Activated B cell treated with CpG ODN at 0.5 μM for 24 hours (primary cell): ENCODE measurements at regions not wholly inside any gene's neighbourhood (a gene's known extent, or its start where the extent isn't known, plus 50 kb on each side); places are given as distances from the start of the nearest gene placed in this dataset.

Source experiments
- ATAC-seq: fragments of 200-7000 bp; cut with Tn5 transposase; one replicate; pipeline ENCODE4 v1.10.0; 2021; ENCODE audit warnings: low read depth, mild to moderate bottlenecking, moderate library complexity
- CTCF ChIA-PET: fragments of 350-600 bp; sonication (Branson Sonifier 250); formaldehyde crosslinking; loops from one replicate; lab custom pipeline; 2021; ENCODE audit warnings: antibody characterized with exemption; lab: Charles Lee
- POLR2A ChIA-PET: fragments of 350-600 bp; sonication (Branson Sonifier 250); formaldehyde crosslinking; loops from one replicate; lab custom pipeline; 2021; ENCODE audit warnings: antibody characterized with exemption; lab: Charles Lee
- DNase-seq: peaks from one replicate; pipeline ENCODE4 v3.0.0; 2022
- H3K27ac Mint-ChIP-seq: one replicate; pipeline ENCODE4 v1.8.0; 2020; ENCODE audit warnings: mixed read lengths
- H3K27me3 Mint-ChIP-seq: one replicate; pipeline ENCODE4 v1.8.0; 2021; ENCODE audit warnings: mixed read lengths
- H3K36me3 Mint-ChIP-seq: one replicate; pipeline ENCODE4 v1.8.0; 2021; ENCODE audit warnings: low read depth, mixed read lengths
- H3K4me1 Mint-ChIP-seq: one replicate; pipeline ENCODE4 v1.8.0; 2021; ENCODE audit warnings: mixed read lengths
- H3K4me3 Mint-ChIP-seq: one replicate; pipeline ENCODE4 v1.8.0; 2020; ENCODE audit warnings: mild to moderate bottlenecking, mixed read lengths
- H3K9me3 Mint-ChIP-seq: one replicate; pipeline ENCODE4 v1.8.0; 2020; ENCODE audit warnings: mixed read lengths
- CTCF ChIP-seq: fragments of 200-600 bp; IDR thresholded peaks from one replicate; pipeline ENCODE4 v1.8.0; 2022; ENCODE audit warnings: antibody characterized with exemption, mild to moderate bottlenecking
- intact Hi-C: fragments of 100-400 bp; cut with micrococcal nuclease; formaldehyde crosslinking; loops from one replicate; pipeline ENCODE4 v1.15.1; 2024

- no peak overlapping the region for H3K4me3 Mint-ChIP-seq
- ChIA-PET POLR2A (no interaction called here), CTCF (no interaction called here)
- no peak overlapping the region for H3K27ac Mint-ChIP-seq
- H3K9me3 Mint-ChIP-seq = no peaks in the 10 kb centered on the region
- peaks cover 38% of the 10 kb centered on the region for H3K4me1 Mint-ChIP-seq
- DNase-seq (no peak), ATAC-seq (no peak)
- no peak for TF ChIP-seq CTCF
- H3K27me3 Mint-ChIP-seq = peaks cover 3% of the 10 kb centered on the region
- intact Hi-C loops = no loop called here
- H3K36me3 Mint-ChIP-seq = no peaks in the 10 kb centered on the region
These were observed 202.3 kb downstream of the OGFRL1 start for GRCh38 chr6:71490876-71491275.

DNA sequence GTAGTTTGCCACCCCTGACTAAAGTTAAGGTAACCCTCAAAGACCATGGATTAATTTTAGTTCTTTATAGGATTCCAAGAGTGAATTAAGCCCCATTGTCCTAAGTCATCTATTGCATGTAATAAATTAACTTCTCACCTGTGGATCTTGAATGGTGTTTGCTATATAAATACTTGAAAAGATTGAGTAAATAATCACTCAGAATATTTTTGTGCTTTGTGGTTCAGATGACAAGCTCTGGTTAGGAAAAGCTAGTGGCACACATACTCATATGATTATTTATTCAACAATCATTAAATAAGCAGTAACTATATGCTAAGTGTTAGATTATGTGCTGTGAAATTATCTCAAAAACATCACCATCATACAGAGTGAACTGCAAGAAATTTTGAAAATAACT, 203.2 kb downstream of the OGFRL1 start:
- CTCF ChIA-PET = interaction anchor here (0.6 kb wide), 1 partner anchor 423 kb away, joined by 4 read pairs; no protein-coding TSS in a partner anchor
- Mint-ChIP-seq H3K27ac (no peak overlapping the region), H3K4me3 (no peak overlapping the region), H3K27me3 (peaks cover 3% of the 10 kb centered on the region), H3K9me3 (no peaks in the 10 kb centered on the region), H3K4me1 (peaks cover 41% of the 10 kb centered on the region), H3K36me3 (no peaks in the 10 kb centered on the region)
- ATAC-seq (no peak), DNase-seq (no peak)
- intact Hi-C loops = no loop called here
- TF ChIP-seq CTCF = no peak
- POLR2A ChIA-PET = no interaction called here

DNA sequence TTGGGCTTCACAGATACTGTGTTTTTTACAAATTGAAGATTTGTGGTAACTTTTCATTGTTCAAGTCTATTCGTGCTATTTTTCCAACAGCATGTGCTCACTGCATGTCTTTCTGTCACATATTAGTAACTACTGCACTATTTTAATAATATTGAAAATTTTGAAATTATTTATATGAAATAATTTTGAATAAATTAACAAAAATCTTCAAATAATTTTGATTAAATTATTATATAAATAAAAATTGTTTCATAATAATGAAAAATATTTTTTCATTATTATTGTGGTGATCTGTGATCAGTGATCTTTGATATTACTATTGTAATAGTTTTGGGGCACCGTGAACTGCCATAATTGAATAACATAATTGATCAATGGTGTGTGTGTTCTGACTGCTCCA, 204.1 kb downstream of the OGFRL1 start:
- no peak overlapping the region for H3K27ac Mint-ChIP-seq
- TF ChIP-seq CTCF = no peak
- no peaks in the 10 kb centered on the region for H3K36me3 Mint-ChIP-seq
- ATAC-seq = no peak
- ChIA-PET POLR2A (no interaction called here), CTCF (no interaction called here)
- H3K4me1 Mint-ChIP-seq = peaks cover 37% of the 10 kb centered on the region
- no peak overlapping the region for H3K4me3 Mint-ChIP-seq
- no peak for DNase-seq
- H3K27me3 Mint-ChIP-seq = peaks cover 3% of the 10 kb centered on the region
- no peaks in the 10 kb centered on the region for H3K9me3 Mint-ChIP-seq
- intact Hi-C loops = no loop called here

DNA sequence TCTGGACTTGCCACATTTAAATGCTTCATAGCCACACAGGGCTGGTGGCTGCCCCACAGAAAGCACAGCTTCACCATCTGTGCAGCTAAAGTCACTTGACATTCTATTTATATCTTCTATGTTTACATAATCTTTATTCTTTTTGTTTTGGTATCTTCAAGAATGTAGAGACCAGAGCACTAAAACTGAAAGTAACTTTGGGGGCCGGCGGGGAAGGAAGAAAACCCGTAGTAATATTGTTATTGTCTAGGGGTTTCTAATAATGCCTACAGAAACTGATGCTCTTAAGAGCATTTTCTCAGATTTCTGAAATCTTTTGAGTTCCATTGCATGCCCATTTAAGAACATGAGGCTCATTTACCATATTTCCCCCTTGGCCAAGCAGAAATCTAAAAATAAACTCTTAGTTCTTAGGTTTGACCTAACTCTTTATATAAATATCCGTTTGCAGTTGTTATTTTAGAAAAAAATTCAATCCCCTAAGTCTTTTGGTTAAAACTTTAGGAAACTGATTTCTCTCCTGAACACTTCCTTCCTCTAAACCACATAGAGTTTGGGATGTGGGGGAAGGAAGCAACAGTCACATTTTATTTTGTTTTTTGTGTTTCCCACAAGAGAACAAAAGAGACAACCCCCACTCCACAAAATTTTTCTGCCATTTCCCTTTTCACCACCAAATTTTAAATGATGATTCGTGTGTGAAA, 207.6 kb downstream of the OGFRL1 start:
- Mint-ChIP-seq H3K9me3 (no peaks in the 10 kb centered on the region), H3K27ac (peak overlapping the region; percentile 56), H3K4me3 (peak overlapping the region; percentile 74), H3K4me1 (peaks cover 30% of the 10 kb centered on the region), H3K27me3 (no peaks in the 10 kb centered on the region), H3K36me3 (no peaks in the 10 kb centered on the region)
- ChIA-PET CTCF (no interaction called here), POLR2A (interaction anchor here (0.6 kb wide), 1 partner anchor 1084 kb away, joined by 6 read pairs; no protein-coding TSS in a partner anchor)
- ATAC-seq (peak; percentile 66), DNase-seq (no peak)
- TF ChIP-seq CTCF = no peak
- intact Hi-C loops = no loop called here

DNA sequence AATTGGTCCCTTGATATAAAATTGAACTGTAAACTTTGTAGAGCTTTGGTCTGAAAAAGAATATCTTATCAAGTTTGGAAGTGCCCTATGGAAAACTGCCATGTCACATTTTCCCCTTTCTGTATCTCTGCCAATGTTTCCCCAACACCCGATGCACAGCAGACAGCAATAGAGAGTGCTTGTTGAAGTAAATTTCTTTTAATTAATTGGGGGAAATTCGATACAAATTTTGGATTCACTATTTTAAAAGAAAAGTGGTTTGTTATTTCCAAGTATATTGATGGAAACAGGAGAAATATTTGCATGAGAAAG, 208.1 kb downstream of the OGFRL1 start:
- intact Hi-C loops = no loop called here
- peaks cover 30% of the 10 kb centered on the region for H3K4me1 Mint-ChIP-seq
- POLR2A ChIA-PET = no interaction called here
- CTCF ChIA-PET = no interaction called here
- peak overlapping the region; percentile 74 for H3K4me3 Mint-ChIP-seq
- no peak for ATAC-seq
- no peaks in the 10 kb centered on the region for H3K9me3 Mint-ChIP-seq
- no peaks in the 10 kb centered on the region for H3K36me3 Mint-ChIP-seq
- no peaks in the 10 kb centered on the region for H3K27me3 Mint-ChIP-seq
- no peak for TF ChIP-seq CTCF
- no peak for DNase-seq
- H3K27ac Mint-ChIP-seq = no peak overlapping the region
